DND-41 (cell line): ENCODE measurements at regions not wholly inside any gene's neighbourhood (a gene's known extent, or its start where the extent isn't known, plus 50 kb on each side); places are given as distances from the start of the nearest gene placed in this dataset.

Source experiments
- EZH2 ChIP-seq: IDR thresholded peaks from 3 replicates; pipeline ENCODE4 v1.6.1; 2012; ENCODE audit warnings: borderline replicate concordance, low read depth, mild to moderate bottlenecking, moderate library complexity, low read length, inconsistent platforms; ENCODE audit not compliant: severe bottlenecking
- TF ChIP-seq, protein P1 (sequence below): IDR thresholded peaks from 2 replicates; pipeline ENCODE4 v1.5.1; 2012; ENCODE audit warnings: borderline replicate concordance, low read length, moderate library complexity, mild to moderate bottlenecking; ENCODE audit not compliant: poor library complexity, severe bottlenecking; ENCODE audit errors: extremely low read depth

DNA sequence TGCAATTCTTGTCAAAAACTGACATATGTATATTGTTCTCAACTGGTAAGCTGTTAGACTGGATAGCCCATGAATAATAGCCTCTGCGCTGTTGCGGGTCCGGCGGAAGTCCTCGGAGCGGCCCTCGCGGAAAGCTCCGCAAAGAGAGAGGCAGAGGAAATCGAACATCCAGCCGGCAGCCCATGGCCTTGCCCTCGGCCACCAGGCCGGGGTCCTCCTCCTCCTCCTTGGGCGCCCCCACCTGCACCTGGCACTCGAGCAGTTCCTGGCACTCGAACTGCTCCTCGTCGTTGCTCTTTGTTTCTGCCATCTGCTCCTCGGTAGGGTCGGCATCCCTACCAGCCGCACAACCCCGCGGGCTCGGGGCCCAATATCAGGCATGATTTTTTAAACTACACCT lies 1176.3 kb downstream of the PCDH18 start:
- TF ChIP-seq, protein P1, sequence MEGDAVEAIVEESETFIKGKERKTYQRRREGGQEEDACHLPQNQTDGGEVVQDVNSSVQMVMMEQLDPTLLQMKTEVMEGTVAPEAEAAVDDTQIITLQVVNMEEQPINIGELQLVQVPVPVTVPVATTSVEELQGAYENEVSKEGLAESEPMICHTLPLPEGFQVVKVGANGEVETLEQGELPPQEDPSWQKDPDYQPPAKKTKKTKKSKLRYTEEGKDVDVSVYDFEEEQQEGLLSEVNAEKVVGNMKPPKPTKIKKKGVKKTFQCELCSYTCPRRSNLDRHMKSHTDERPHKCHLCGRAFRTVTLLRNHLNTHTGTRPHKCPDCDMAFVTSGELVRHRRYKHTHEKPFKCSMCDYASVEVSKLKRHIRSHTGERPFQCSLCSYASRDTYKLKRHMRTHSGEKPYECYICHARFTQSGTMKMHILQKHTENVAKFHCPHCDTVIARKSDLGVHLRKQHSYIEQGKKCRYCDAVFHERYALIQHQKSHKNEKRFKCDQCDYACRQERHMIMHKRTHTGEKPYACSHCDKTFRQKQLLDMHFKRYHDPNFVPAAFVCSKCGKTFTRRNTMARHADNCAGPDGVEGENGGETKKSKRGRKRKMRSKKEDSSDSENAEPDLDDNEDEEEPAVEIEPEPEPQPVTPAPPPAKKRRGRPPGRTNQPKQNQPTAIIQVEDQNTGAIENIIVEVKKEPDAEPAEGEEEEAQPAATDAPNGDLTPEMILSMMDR: no peak
- no peak for TF ChIP-seq EZH2
